ENCODE measurements at regions not wholly inside any gene's neighbourhood (a gene's known extent, or its start where the extent isn't known, plus 50 kb on each side); places are given as distances from the start of the nearest gene placed in this dataset.

DNA sequence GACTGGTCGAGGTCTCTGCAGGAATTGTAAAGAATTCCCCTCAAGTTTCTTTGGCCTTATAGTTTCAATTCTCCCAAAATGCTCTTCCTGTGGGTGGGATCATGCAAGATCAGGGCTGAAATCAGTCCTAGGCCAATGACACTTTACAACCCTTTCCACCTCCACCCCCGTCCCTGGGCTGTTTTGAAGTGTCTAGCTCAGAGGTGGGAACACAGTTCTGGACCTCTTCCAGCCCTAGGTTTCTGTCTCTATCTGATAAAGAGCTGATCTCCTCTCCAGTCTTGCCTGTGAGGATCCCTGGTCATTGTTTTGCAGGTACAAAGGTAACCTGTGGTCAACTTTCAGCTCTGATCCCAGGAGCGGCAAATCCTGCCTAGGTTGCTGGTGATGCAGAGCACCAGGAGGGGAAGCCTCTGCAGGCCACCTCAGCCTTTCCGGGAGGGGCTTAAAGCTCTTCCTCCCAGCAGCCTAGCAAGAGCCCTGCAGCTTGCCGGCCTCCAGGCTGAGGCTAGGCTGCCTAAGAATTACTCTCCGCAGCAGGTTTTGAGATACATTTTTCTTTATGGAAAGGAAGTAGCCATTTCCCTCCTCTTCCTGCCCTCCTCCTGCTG is 69.8 kb upstream of the WIPF1 start:
- DNase-seq (ENCODE audit: low read depth): no peak

DNA sequence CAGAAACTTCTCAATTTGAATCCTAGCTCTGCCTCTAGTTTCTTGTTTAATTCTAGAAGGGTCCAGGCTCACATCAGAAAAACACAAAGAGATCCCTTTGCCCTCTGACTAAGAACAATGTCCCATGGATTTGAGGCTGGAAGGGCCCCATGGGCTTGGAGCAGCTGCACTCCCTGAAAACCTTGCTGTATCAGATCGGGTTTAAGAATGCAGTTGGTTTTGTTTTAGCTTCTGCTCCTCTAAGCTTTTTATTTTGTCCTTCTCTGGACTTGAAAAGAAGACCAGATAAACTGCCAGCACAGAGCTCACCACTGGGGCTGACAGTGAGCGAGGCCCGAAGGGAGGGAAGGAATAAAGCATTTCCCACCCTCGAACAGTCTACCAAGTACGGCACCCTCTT is 69.2 kb upstream of the WIPF1 start:
- DNase-seq (ENCODE audit: low read depth): no peak

DNA sequence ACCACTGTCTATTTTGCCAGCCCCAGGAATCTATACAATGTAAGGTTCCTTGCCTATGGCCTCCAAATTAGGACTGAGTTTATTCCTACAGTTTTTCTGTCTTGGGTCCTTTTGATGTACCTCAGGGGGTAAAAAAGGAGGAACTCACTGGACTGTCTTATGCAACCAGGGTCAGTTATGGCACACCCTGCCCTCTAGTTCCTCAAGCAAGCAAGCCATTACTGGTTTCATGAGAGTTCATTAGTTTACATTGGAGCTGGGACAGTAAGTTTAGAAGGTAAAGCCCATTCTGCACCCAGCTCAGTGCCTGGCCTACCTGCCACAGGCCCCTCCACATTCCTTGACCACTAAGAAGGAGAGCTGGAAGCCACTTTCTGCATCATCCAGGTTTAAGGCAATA is 68.7 kb upstream of the WIPF1 start:
- DNase-seq (ENCODE audit: low read depth): no peak

DNA sequence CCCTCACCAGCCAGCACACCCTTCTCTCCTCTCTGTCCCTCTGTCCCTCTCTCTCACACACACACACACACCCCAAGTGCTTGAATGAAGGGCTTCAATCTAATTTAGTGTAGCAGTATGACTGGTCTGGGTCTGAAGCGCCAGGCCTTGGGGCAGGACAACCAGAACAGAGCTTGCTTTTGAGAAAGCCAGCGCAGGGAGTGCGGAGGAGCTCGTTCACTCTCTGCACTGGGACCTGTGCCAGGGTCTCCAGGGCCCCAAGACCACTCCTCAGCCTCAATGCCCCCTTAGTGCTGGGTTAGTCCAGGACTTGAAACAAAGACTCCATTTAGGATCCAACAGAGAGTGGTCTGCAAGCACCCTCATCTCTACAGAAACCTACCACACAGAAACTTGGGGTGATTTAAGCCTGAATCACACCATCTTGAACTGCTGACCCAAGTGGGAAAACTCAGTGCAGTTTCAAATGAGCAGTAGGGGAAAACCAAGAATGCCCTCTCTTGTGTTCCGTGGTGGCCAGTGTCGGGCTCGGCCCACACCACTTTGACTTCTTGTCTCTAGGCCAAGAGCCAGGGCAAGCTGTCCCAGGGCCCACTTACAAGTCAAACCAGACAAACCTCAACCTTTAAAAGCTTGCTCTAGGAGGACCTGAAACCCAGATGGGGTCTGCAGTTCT is 66.6 kb upstream of the WIPF1 start:
- no peak for DNase-seq (ENCODE audit: low read depth)

DNA sequence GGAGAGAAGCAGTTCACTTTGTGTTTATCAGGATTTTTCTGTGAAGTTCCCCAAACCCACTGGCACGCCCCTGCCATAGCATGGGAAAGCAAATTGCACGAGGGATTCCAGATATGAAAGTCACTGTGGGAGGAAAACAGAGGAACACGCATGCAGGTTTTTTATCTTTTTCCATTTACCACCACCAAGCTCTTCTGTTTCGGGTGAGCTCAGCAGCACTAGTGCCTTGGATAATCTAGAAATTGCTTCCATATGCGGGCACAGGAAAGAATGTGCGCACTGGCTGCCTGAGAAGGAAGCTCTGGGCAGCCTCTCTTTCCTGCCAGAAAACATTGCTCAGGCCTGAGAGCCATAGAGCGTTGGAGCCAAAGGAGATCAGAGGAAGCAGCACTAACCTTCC is 65.9 kb upstream of the WIPF1 start:
- no peak for DNase-seq (ENCODE audit: low read depth)

DNA sequence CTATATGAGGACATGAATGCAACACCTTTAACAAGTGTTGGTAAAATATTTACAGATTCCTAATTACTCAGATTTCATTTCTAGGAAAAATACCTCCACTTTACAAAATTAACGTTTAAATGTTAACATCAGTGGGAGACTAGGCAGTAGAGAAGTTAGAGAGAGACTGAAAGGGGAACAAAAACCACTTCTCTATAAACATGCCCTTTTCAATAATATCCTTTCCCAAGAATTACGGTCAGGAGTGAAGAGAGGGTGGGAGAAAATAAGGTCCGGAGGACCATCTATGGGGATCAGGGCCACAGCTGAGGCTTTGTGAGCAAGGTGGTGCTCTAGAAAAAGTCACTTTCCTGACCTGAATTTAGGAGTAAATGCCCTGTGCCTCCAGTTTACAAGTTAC is 65.3 kb upstream of the WIPF1 start:
- DNase-seq (ENCODE audit: low read depth): no peak

DNA sequence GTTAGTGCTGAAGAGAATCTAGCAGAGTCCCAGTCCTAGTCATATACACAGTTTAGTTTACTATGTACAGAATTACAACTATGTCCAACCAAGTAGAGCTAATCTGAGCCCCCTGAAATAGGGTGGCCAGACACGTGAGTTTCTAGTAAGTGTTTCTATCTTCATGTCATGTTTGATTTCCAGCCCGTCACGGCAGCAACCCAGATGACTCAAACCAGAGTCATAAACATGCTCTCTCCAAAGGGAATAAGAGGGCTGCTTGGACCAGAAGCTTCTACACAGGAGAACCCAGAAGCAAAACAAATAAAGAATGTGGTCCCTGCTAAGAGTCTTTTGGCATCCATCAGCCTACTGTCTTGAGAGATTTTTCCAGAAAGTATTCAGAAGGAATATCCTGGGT is 64.9 kb upstream of the WIPF1 start:
- DNase-seq (ENCODE audit: low read depth): no peak

DNA sequence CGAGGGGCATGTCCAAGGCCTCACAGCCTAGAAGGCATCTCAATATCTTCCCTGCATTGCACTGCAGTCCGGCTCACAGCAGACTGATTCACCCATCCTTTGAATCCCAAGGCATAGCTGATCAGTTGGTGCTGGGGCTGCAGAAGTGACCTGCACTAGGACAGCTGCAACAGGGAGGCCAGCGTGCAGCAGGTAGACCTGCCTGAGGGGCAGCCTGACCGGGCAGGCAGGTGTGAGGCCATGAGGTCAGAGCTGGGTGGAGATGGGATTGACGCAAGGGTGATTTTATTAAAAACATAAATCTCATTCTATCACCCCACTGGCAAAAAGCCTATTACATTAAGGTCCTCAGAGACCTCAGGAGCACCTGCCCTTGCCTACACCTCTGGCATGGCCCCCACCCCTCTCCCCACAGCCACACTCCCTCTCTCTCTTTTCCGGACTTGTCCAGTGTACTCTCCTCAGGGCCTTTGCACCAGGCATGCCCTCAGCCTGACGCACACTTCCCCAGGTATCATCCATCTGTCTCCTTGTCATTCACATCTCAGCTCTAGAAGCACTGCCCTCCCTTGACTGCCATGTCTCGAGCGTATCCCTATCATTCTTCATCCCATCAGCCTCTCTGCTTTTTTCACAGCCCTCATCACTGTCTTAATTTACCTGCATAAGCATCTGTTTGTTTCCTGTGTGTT is 63.5 kb upstream of the WIPF1 start:
- DNase-seq (ENCODE audit: low read depth): no peak

DNA sequence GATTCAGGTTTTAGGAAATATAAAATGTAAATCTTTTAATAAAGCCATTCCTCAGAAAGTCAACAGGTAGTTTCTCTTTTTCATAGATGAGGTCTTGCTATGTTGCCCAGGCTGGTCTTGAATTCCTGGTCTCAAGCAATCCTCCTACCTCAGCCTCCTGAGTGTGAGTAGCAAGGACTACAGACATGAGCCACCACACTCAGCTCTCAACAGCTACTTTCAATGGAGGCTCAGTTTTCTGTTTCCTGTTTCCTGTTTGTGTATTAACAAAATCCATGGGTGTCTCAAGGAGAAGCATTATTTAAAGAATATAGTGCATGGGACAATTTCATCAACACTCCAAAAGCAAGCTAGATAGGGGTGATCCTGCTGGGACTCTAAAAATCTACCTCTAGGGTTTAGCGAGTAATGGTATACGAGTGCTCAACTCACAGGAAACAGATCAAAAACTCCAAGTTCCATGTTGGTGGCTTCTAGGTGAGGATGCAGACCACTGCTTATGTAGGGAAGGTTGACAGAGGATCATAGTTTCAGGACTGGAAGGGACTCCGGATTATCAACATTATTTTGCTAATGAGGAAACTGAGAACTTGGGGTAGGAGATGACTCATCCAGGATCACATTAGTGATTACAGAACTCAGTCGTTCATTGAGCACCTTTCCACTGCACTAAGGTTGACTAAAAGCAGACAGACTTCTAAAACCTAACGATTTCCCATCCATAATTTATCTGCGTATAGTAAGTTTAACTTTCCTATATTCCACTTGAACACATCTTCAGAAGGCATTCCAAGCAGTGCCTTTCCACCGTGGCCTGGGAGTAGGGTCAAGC is 61.7 kb upstream of the WIPF1 start:
- DNase-seq (ENCODE audit: low read depth): no peak

DNA sequence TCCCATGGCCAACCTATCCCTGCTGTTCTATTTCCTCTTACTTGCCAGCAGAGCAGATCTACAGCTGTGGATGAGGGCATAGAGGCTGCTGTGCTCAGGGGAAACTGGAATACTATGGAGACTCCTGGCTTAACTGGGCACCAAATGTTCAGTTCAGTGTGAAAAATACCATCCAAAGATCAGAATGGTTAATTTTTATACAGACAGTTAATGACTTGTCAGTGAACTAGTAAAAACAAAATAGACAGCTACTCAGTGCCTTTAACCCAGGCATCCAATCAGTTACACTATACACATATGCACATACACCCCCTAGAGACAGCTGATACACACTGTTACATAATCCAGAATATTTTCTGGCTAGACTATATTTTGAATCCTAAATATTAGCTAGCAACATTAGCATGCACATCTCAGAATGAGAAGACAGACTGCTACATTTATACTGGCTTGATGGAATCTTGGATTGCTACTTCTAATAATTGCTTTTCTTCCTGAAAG is 59.1 kb upstream of the WIPF1 start:
- no peak for DNase-seq (ENCODE audit: low read depth)

DNA sequence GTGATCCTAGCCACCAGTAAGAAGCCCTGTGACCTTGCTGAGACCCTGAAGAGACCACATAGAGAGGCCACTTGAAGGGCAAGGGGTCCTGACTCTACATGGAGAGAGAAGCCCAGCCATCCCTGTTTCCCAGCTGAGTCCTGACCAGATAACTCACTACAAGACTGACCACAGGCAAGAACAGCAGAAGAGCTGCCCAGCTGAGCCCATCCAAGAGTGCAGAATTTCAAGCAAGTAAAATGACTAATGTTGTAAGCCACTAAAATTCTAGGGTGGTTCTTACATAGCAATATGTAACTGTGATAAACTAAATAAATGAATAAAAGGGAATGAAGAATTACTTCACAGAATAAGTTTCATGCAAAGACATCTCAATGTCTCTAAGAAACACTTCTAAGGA is 58.4 kb upstream of the WIPF1 start:
- DNase-seq (ENCODE audit: low read depth): no peak

DNA sequence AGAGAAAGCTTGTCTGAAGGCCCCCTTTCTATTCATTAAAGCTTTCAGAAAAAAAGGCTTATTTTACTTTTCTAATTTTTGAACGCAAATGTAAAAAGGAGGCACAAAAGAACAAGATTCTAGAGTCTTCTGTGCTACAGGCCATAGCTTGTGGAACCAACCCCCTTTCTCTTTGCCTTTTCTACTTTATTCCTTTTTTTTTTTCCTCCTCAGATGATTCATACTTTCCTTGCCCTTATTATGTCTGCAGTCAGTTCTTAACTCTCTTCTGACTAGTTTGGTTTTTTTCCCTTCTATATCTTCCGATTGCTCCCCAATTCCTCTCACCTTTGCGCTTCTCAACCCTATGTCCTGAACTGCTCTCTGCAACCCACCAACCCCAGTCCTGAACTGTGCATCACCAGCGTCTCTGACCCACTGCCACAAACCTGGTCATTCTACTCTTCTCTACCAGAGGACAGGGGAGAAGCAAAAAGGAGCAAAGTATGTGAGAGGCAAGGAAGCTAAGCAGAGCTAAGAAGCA is 56.9 kb upstream of the WIPF1 start:
- DNase-seq (ENCODE audit: low read depth): no peak

DNA sequence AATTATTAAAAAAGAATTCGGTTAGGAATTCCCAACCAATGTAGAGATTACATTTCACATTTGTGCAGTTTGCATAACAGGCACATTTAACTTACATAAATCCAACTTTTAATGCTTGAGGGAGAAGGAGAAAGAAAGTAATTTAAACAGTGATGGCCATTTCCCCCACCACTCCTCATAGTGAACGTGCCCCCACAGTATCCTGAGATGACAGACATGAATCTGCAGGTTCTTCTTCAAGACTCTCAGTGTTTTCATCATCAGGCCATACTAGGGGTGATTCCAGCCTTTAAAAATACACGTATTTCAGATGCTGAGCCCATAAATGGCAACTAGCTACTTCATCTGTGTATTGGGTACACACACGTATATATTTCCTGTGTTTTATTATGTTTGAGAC is 51.3 kb upstream of the WIPF1 start:
- DNase-seq (ENCODE audit: low read depth): no peak

Measured in activated gamma-delta T cell treated with anti-CD3 and anti-CD28 coated beads, Interleukin-2, amount 50 U/mL, for 16 hours (primary cell).